SK-N-SH (cell line): ENCODE measurements at regions not wholly inside any gene's neighbourhood (a gene's known extent, or its start where the extent isn't known, plus 50 kb on each side); places are given as distances from the start of the nearest gene placed in this dataset.

Experiments
- CTCF ChIA-PET: fragments of 300-600, 350-600 bp; formaldehyde crosslinking; extraction: SDS; loops from one replicate; lab custom pipeline; 2021; lab: Yijun Ruan, JAX
- POLR2A ChIA-PET: fragments of 350-600 bp; sonication (Branson Sonifier 250); formaldehyde crosslinking; extraction: SDS; loops from one replicate; lab custom pipeline; 2020; ENCODE audit warnings: antibody characterized with exemption, inconsistent platforms; lab: Yijun Ruan, JAX
- DNase-seq: peaks from one replicate; pipeline ENCODE4 v3.0.0; 2012
- H2AFZ ChIP-seq: fragments of 200-600 bp; sonication (generic); 2 replicates; pipeline ENCODE4 v1.8.1; 2016; ENCODE audit warnings: antibody characterized with exemption, mild to moderate bottlenecking, low read depth
- H3F3A ChIP-seq: fragments of 200-600 bp; sonication (generic); replicated peaks from 2 replicates; pipeline ENCODE3; 2016; ENCODE audit warnings: antibody characterized with exemption, mild to moderate bottlenecking; ENCODE audit not compliant: insufficient read depth
- H3K27ac ChIP-seq, 2 experiments: fragments of 200-500 bp in 1 of 2; fragments of 200-600 bp in 1 of 2; sonication (Bioruptor generic) in 1 of 2; sonication (generic), shearing (Covaris generic) in 1 of 2; 2 replicates each; pipeline versions ENCODE4 v1.5.1 to v1.6.1; 2014 to 2016; ENCODE audit warnings: low read depth in 2 of 2, inconsistent platforms in 1 of 2, low read length in 1 of 2, mild to moderate bottlenecking in 1 of 2, mixed read lengths in 1 of 2
- H3K27me3 ChIP-seq: fragments of 200-600 bp; sonication (generic), shearing (Covaris generic); 2 replicates; pipeline ENCODE4 v1.6.1; 2016; ENCODE audit warnings: mixed run types; ENCODE audit not compliant: insufficient read depth
- H3K36me3 ChIP-seq, 2 experiments: fragments of 200-500 bp in 1 of 2; fragments of 200-600 bp in 1 of 2; sonication (Bioruptor generic) in 1 of 2; sonication (generic) in 1 of 2; replicated peaks in 1 of 2; 2 replicates each; pipeline versions ENCODE3 to v1.5.1; 2014 to 2016; ENCODE audit warnings: low read length in 1 of 2, mild to moderate bottlenecking in 1 of 2; ENCODE audit not compliant: insufficient read depth in 2 of 2, control insufficient read depth in 1 of 2
- H3K4me1 ChIP-seq, 2 experiments: fragments of 200-500 bp in 1 of 2; fragments of 200-600 bp in 1 of 2; sonication (Bioruptor generic) in 1 of 2; sonication (generic), shearing (Covaris generic) in 1 of 2; 2 replicates each; pipeline versions ENCODE4 v1.5.1 to v1.6.1; 2014 to 2016; ENCODE audit warnings: low read depth in 1 of 2, low read length in 1 of 2, mixed run types in 1 of 2; ENCODE audit not compliant: insufficient read depth in 2 of 2, control insufficient read depth in 1 of 2
- H3K4me2 ChIP-seq: fragments of 200-600 bp; sonication (generic), shearing (Covaris generic); 2 replicates; pipeline ENCODE4 v1.6.1; 2017; ENCODE audit warnings: mixed run types
- H3K4me3 ChIP-seq, 2 experiments: fragments of 200-500 bp in 1 of 2; fragments of 200-600 bp in 1 of 2; sonication (Bioruptor generic) in 1 of 2; sonication (generic), shearing (Covaris generic) in 1 of 2; 2 replicates each; pipeline versions ENCODE4 v1.5.1 to v1.8.1; 2014 to 2016; ENCODE audit warnings: low read depth in 2 of 2, inconsistent platforms in 1 of 2, low read length in 1 of 2, mild to moderate bottlenecking in 1 of 2, mixed read lengths in 1 of 2, moderate library complexity in 1 of 2
- H3K79me2 ChIP-seq: fragments of 200-600 bp; sonication (generic); 2 replicates; pipeline ENCODE4 v1.8.1; 2017; ENCODE audit warnings: mild to moderate bottlenecking; ENCODE audit not compliant: insufficient read depth
- H3K9ac ChIP-seq: fragments of 200-600 bp; sonication (generic); 2 replicates; pipeline ENCODE4 v1.6.1; 2017; ENCODE audit warnings: mixed run types
- H3K9me2 ChIP-seq: fragments of 200-600 bp; sonication (generic); 2 replicates; pipeline ENCODE4 v1.6.1; 2017; ENCODE audit warnings: mixed run types
- H3K9me3 ChIP-seq: fragments of 200-600 bp; sonication (generic); 2 replicates; pipeline ENCODE4 v1.6.1; 2017; ENCODE audit warnings: mixed run types, mild to moderate bottlenecking, moderate library complexity
- H4K20me1 ChIP-seq: fragments of 200-600 bp; sonication (generic); 2 replicates; pipeline ENCODE4 v1.6.1; 2017; ENCODE audit warnings: mild to moderate bottlenecking, mixed run types; ENCODE audit not compliant: insufficient read depth
- CHD2 ChIP-seq: fragments of 150-350 bp; IDR thresholded peaks from 2 replicates; pipeline ENCODE4 v1.6.1; 2018; ENCODE audit warnings: low read length; ENCODE audit not compliant: partially characterized antibody
- CTCF ChIP-seq: fragments of 200-600 bp; sonication (generic); IDR thresholded peaks from 2 replicates; pipeline ENCODE4 v1.6.1; 2017; ENCODE audit warnings: antibody characterized with exemption, mild to moderate bottlenecking, moderate library complexity
- ELF1 ChIP-seq: IDR thresholded peaks from 2 replicates; pipeline ENCODE4 v1.4.0; 2012
- FOSL2 ChIP-seq: IDR thresholded peaks from 2 replicates; pipeline ENCODE4 v1.4.0; 2012; ENCODE audit warnings: low read depth, mild to moderate bottlenecking, moderate library complexity, borderline replicate concordance
- FOXJ3 ChIP-seq: sonication (generic); formaldehyde crosslinking; IDR thresholded peaks from 2 replicates; pipeline ENCODE4 v1.5.1; 2020; ENCODE audit warnings: mild to moderate bottlenecking, missing genetic modification reagents
- GATA2 ChIP-seq: sonication (generic); formaldehyde crosslinking; IDR thresholded peaks from 2 replicates; pipeline ENCODE4 v1.5.0; 2020; ENCODE audit warnings: mild to moderate bottlenecking, missing genetic modification reagents
- IRF3 ChIP-seq: fragments of 150-350 bp; IDR thresholded peaks from 2 replicates; pipeline ENCODE4 v1.6.1; 2016; ENCODE audit warnings: mild to moderate bottlenecking, low read depth, low read length
- JUND ChIP-seq: IDR thresholded peaks from 2 replicates; pipeline ENCODE4 v1.4.0; 2012
- MEF2A ChIP-seq: IDR thresholded peaks from 2 replicates; pipeline ENCODE4 v1.4.0; 2012; ENCODE audit warnings: low read depth, borderline replicate concordance
- NFIC ChIP-seq: IDR thresholded peaks from 2 replicates; pipeline ENCODE4 v1.4.0; 2012; ENCODE audit warnings: borderline replicate concordance
- NRF1 ChIP-seq: IDR thresholded peaks from 2 replicates; pipeline ENCODE4 v1.6.1; 2012; ENCODE audit warnings: low read depth, mild to moderate bottlenecking, low read length
- RAD21 ChIP-seq: IDR thresholded peaks from 2 replicates; pipeline ENCODE4 v1.6.1; 2012; ENCODE audit warnings: mild to moderate bottlenecking, low read length
- SIN3A ChIP-seq: IDR thresholded peaks from 2 replicates; pipeline ENCODE4 v1.6.1; 2012; ENCODE audit warnings: low read depth, mild to moderate bottlenecking, low read length, moderate library complexity, borderline replicate concordance
- TAF1 ChIP-seq: IDR thresholded peaks from 2 replicates; pipeline ENCODE4 v1.6.1; 2012; ENCODE audit warnings: low read depth, mild to moderate bottlenecking, low read length, moderate library complexity, borderline replicate concordance
- TCF12 ChIP-seq: IDR thresholded peaks from 2 replicates; pipeline ENCODE4 v1.4.0; 2012
- TEAD4 ChIP-seq: IDR thresholded peaks from 2 replicates; pipeline ENCODE4 v1.4.0; 2012; ENCODE audit warnings: mild to moderate bottlenecking, borderline replicate concordance; ENCODE audit not compliant: insufficient read depth
- WGBS: methylation state at CpG from one replicate; pipeline ENCODE4 v1.1.6; 2017; ENCODE audit warnings: low lambda C conversion rate; 5-methylcytosine and 5-hydroxymethylcytosine counted together

GRCh38 chr10:85464336-85464735 lies 902.3 kb downstream of the GRID1 start:
- TF ChIP-seq GATA2 (CRISPR knock-in tag) (no peak), TCF12 (no peak), TAF1 (no peak), ELF1 (no peak), RAD21 (no peak), FOSL2 (no peak), CHD2 (no peak), NFIC (no peak), SIN3A (no peak), CTCF (no peak), NRF1 (no peak), IRF3 (no peak)
- DNase-seq: no peak
- H3K9ac ChIP-seq: no peak overlapping the region
- H3K36me3 ChIP-seq: no peaks in the 10 kb centered on the region
- no peak overlapping the region for H3K27ac ChIP-seq
- H3K9me3 ChIP-seq: peaks cover 5% of the 10 kb centered on the region; the same call in 1 of the 2 replicates
- no peak overlapping the region for H2AFZ ChIP-seq
- H3K9me2 ChIP-seq: no peaks in the 10 kb centered on the region
- H4K20me1 ChIP-seq: no peaks in the 10 kb centered on the region
- H3K4me2 ChIP-seq: no peak overlapping the region
- no peaks in the 10 kb centered on the region for H3K27me3 ChIP-seq
- ChIA-PET CTCF (no interaction called here), POLR2A (no interaction called here)
- H3K4me1 ChIP-seq: no peaks in the 10 kb centered on the region
- no peaks in the 10 kb centered on the region for H3F3A ChIP-seq
- H3K4me3 ChIP-seq: no peak overlapping the region
- WGBS: 17% methylated on average over 2 of the region's 2 CpGs
- no peaks in the 10 kb centered on the region for H3K79me2 ChIP-seq

- POLR2A ChIA-PET: no interaction called here
- TF ChIP-seq JUND: no peak
- TF ChIP-seq FOXJ3: no peak
- TF ChIP-seq MEF2A: no peak
- TF ChIP-seq TEAD4: no peak
- H2AFZ ChIP-seq: no peak overlapping the region
These were observed 888.6 kb downstream of the GRID1 start for GRCh38 chr10:85477979-85478378.

More at GRCh38 chr10:85477979-85478378, 888.6 kb downstream of the GRID1 start:
- no peaks in the 10 kb centered on the region for H3F3A ChIP-seq
- no peak for DNase-seq
- CTCF ChIA-PET: interaction anchor here (0.6 kb wide), 1 partner anchor 370 kb away, joined by 3 read pairs; no protein-coding TSS in a partner anchor
- no peak overlapping the region for H3K4me2 ChIP-seq
- H3K9me3 ChIP-seq: no peaks in the 10 kb centered on the region
- H3K9me2 ChIP-seq: no peaks in the 10 kb centered on the region
- no peak overlapping the region for H3K4me3 ChIP-seq
- H3K79me2 ChIP-seq: no peaks in the 10 kb centered on the region
- H3K27me3 ChIP-seq: no peaks in the 10 kb centered on the region
- 35% methylated on average over 1 of the region's 1 CpG for WGBS
- no peaks in the 10 kb centered on the region for H3K36me3 ChIP-seq
- H3K4me1 ChIP-seq: no peaks in the 10 kb centered on the region
- no peak overlapping the region for H3K27ac ChIP-seq
- H4K20me1 ChIP-seq: no peaks in the 10 kb centered on the region
- no peak overlapping the region for H3K9ac ChIP-seq
